Breast epithelium (tissue), 3 donors: ENCODE measurements at regions not wholly inside any gene's neighbourhood (a gene's known extent, or its start where the extent isn't known, plus 50 kb on each side); places are given as distances from the start of the nearest gene placed in this dataset.

Experiments
- POLR2A ChIP-seq: fragments of 450-650 bp; IDR thresholded peaks from one replicate; pipeline ENCODE4 v1.6.1; 2016; ENCODE audit warnings: antibody characterized with exemption, mild to moderate bottlenecking, moderate library complexity
- POLR2AphosphoS5 ChIP-seq, 3 donors: sonication (generic); formaldehyde crosslinking; IDR thresholded peaks; one replicate each; pipeline ENCODE4 v1.6.1; 2017; ENCODE audit warnings: antibody characterized with exemption in 3 of 3
- TF ChIP-seq, protein P1 (sequence below), 3 donors: fragments of 450-650 bp; IDR thresholded peaks; one replicate each; pipeline ENCODE4 v1.5.1; 2016 to 2017; ENCODE audit warnings: antibody characterized with exemption in 3 of 3, mild to moderate bottlenecking in 3 of 3, moderate library complexity in 3 of 3

DNA sequence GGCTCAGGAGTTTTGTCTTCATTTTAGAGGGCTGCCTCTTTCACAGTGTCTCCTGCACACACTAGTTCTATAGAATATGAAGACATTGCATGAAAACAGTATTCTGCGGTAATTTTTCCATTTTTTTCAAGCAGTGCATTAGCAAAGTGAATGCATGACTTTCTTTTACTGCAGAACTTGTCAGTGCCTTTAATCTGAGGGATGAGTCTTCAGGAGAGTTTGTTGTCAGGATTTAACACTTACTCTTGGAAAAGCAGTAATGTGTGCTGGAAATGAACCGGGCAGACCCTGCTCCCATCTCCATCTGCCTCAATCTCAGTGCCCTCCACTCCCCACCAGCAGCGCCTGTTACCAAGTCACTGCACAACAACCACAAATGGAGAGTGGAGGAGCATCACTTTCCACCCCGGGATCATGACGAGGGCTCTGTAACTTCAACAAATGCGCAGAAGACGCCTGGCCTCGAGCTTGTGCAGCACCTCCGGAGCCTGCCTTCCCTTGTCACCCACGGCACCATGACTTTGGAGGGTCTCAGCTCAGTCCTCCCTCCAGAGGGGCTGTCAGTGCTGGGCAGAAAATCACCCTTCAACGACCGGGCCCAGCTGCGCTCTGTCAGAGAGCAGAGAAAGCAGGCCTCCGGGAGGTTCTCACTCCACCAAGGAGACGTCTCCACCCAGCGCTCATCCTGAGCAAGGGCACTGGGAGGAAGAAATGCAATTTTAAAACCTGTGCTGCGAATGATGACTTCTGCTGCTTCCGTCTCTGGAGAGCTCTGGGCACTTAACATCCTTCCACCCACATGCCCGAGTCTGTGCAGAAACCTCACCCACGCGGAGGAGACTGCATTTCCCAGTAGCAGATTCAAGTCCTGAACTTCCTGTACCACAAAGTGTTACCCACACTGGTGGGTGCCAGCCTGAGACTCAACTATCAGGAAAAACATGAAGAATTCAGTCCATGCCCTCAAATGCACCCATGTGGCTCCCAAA is 255.7 kb downstream of the ADGRD1 start:
- TF ChIP-seq, protein P1, sequence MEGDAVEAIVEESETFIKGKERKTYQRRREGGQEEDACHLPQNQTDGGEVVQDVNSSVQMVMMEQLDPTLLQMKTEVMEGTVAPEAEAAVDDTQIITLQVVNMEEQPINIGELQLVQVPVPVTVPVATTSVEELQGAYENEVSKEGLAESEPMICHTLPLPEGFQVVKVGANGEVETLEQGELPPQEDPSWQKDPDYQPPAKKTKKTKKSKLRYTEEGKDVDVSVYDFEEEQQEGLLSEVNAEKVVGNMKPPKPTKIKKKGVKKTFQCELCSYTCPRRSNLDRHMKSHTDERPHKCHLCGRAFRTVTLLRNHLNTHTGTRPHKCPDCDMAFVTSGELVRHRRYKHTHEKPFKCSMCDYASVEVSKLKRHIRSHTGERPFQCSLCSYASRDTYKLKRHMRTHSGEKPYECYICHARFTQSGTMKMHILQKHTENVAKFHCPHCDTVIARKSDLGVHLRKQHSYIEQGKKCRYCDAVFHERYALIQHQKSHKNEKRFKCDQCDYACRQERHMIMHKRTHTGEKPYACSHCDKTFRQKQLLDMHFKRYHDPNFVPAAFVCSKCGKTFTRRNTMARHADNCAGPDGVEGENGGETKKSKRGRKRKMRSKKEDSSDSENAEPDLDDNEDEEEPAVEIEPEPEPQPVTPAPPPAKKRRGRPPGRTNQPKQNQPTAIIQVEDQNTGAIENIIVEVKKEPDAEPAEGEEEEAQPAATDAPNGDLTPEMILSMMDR (IDR thresholded peaks at IDR 0.05): no peak
- TF ChIP-seq POLR2A: no peak
- TF ChIP-seq POLR2AphosphoS5 (IDR thresholded peaks at IDR 0.05): no peak
